GM12878 (cell line): ENCODE measurements at regions not wholly inside any gene's neighbourhood (a gene's known extent, or its start where the extent isn't known, plus 50 kb on each side); places are given as distances from the start of the nearest gene placed in this dataset.

Experiments
- ATAC-seq: fragments of 200-7000 bp; cut with Tn5 transposase; 3 replicates; pipeline ENCODE4 v1.9.1; 2020; ENCODE audit warnings: mild to moderate bottlenecking, moderate library complexity
- BruUV-seq: library from RNA; stranded (reverse); fragments of 400-500 nt; replicated peaks from 2 replicates; lab custom pipeline; 2021; lab: Mats Ljungman, UMichigan
- CTCF ChIA-PET: fragments of 300-600 bp; sonication (Branson Sonifier 250); formaldehyde crosslinking; extraction: SDS; loops from one replicate; lab custom pipeline; 2021; ENCODE audit warnings: inconsistent platforms; lab: Yijun Ruan, JAX
- POLR2A ChIA-PET: fragments of 350-600 bp; formaldehyde crosslinking; extraction: SDS; loops from one replicate; lab custom pipeline; 2021; ENCODE audit warnings: inconsistent platforms; lab: Charles Lee
- RAD21 ChIA-PET: fragments of 300-600 bp; sonication (Branson Sonifier 250); formaldehyde crosslinking; loops from one replicate; lab custom pipeline; 2023; ENCODE audit warnings: antibody characterized with exemption; ENCODE audit not compliant: unreplicated experiment; lab: Charles Lee
- SMC1A ChIA-PET: fragments of 300-600 bp; sonication (Branson Sonifier 250); formaldehyde crosslinking; loops from one replicate; lab custom pipeline; 2023; ENCODE audit not compliant: unreplicated experiment, uncharacterized antibody; lab: Charles Lee
- DNase-seq: peaks from one replicate; pipeline ENCODE4 v3.0.0-alpha.2; 2011; ENCODE audit warnings: low read depth, low spot score
- FAIRE-seq: peaks from 3 replicates; lab custom pipeline; 2011; peaks lifted over from hg19 to GRCh38; lab: Jason Lieb, UNC
- H2AFZ ChIP-seq: 2 replicates; pipeline ENCODE4 v1.6.0; 2011; ENCODE audit warnings: low read depth, low read length, control low read depth; ENCODE audit not compliant: control insufficient read depth
- H3K27ac ChIP-seq: 2 replicates; pipeline ENCODE4 v1.5.1; 2011; ENCODE audit warnings: control low read depth; ENCODE audit not compliant: control insufficient read depth, insufficient read depth
- H3K27me3 ChIP-seq, 2 experiments: replicated peaks in 1 of 2; 2 replicates each; pipeline versions ENCODE4 v1.6.0 to v1.6.1; 2011; ENCODE audit warnings: low read length in 1 of 2; ENCODE audit not compliant: control insufficient read depth in 2 of 2, insufficient read depth in 2 of 2
- H3K36me3 ChIP-seq, 2 experiments: 2 replicates each; pipeline ENCODE4 v1.5.1; 2011; ENCODE audit warnings: low read length in 1 of 2; ENCODE audit not compliant: control insufficient read depth in 2 of 2, insufficient read depth in 2 of 2
- H3K4me1 ChIP-seq: 2 replicates; pipeline ENCODE4 v1.6.1; 2011; ENCODE audit warnings: mild to moderate bottlenecking, low read length, moderate library complexity, mixed read lengths; ENCODE audit not compliant: control insufficient read depth, insufficient read depth
- H3K4me2 ChIP-seq: 2 replicates; pipeline ENCODE4 v1.6.0; 2011; ENCODE audit warnings: control low read depth; ENCODE audit not compliant: control insufficient read depth, insufficient read depth
- H3K4me3 ChIP-seq: fragments of 200-600 bp; sonication (generic); 2 replicates; pipeline ENCODE4 v1.5.1; 2016
- H3K79me2 ChIP-seq: 2 replicates; pipeline ENCODE4 v1.6.0; 2011; ENCODE audit warnings: low read length; ENCODE audit not compliant: control insufficient read depth, insufficient read depth
- H3K9ac ChIP-seq: 2 replicates; pipeline ENCODE4 v1.8.0; 2011; ENCODE audit warnings: low read length, control low read depth, mixed read lengths; ENCODE audit not compliant: control insufficient read depth, insufficient read depth
- H3K9me3 ChIP-seq: replicated peaks from 3 replicates; pipeline ENCODE4 v1.5.1; 2011; ENCODE audit warnings: mild to moderate bottlenecking, low read length; ENCODE audit not compliant: control insufficient read depth, insufficient read depth
- H4K20me1 ChIP-seq: 2 replicates; pipeline ENCODE4 v1.6.0; 2011; ENCODE audit not compliant: control insufficient read depth, insufficient read depth
- CBX5 ChIP-seq: sonication (generic); IDR thresholded peaks from 2 replicates; pipeline ENCODE4 v1.6.1; 2016; ENCODE audit warnings: low read depth, moderate library complexity, mild to moderate bottlenecking, inconsistent platforms
- EED ChIP-seq: sonication (generic); IDR thresholded peaks from 2 replicates; pipeline ENCODE4 v1.6.1; 2016; ENCODE audit warnings: antibody characterized with exemption, low read depth
- HDAC2 ChIP-seq: fragments of 200-600 bp; sonication (generic); IDR thresholded peaks from 2 replicates; pipeline ENCODE4 v1.6.1; 2017
- KDM1A ChIP-seq: fragments of 200-600 bp; sonication (generic); IDR thresholded peaks from 2 replicates; pipeline ENCODE4 v1.6.1; 2016; ENCODE audit warnings: borderline replicate concordance
- NR2F1 ChIP-seq: fragments of 450-650 bp; conservative IDR thresholded peaks from 2 replicates; pipeline ENCODE4 v1.6.1; 2017; ENCODE audit warnings: mild to moderate bottlenecking
- NRF1 ChIP-seq: conservative IDR thresholded peaks from 2 replicates; pipeline ENCODE4 v1.6.1; 2011; ENCODE audit warnings: mild to moderate bottlenecking, low read depth, low read length, improper control_type of control experiment
- PAX5 ChIP-seq: IDR thresholded peaks from 2 replicates; pipeline ENCODE4 v1.6.1; 2011; ENCODE audit warnings: low read depth, low read length, borderline replicate concordance
- SMARCA5 ChIP-seq: fragments of 450-650 bp; IDR thresholded peaks from 2 replicates; pipeline ENCODE4 v1.6.1; 2017; ENCODE audit warnings: mild to moderate bottlenecking
- SP1 ChIP-seq: IDR thresholded peaks from one replicate; pipeline ENCODE4 v1.6.1; 2011; ENCODE audit warnings: low read depth, low read length
- SUPT20H ChIP-seq: IDR thresholded peaks from 2 replicates; pipeline ENCODE4 v1.6.1; 2011; ENCODE audit warnings: low read depth, mild to moderate bottlenecking, low read length, moderate library complexity, borderline replicate concordance; ENCODE audit not compliant: control insufficient read depth
- USF2 ChIP-seq: IDR thresholded peaks from 2 replicates; pipeline ENCODE4 v1.6.1; 2011; ENCODE audit warnings: low read depth, low read length, improper control_type of control experiment, borderline replicate concordance
- ZNF622 ChIP-seq: fragments of 450-650 bp; IDR thresholded peaks from 2 replicates; pipeline ENCODE4 v1.6.1; 2017; ENCODE audit warnings: mild to moderate bottlenecking, inconsistent platforms
- ZNF687 ChIP-seq: fragments of 450-650 bp; IDR thresholded peaks from 2 replicates; pipeline ENCODE4 v1.6.1; 2017; ENCODE audit warnings: mild to moderate bottlenecking, moderate library complexity
- WGBS: methylation state at CpG from one replicate; pipeline ENCODE4 v1.1.6; 2016; ENCODE audit warnings: low lambda C conversion rate; ENCODE audit not compliant: insufficient replicate concordance, insufficient coverage; ENCODE audit errors: missing lambda C conversion rate; 5-methylcytosine and 5-hydroxymethylcytosine counted together
- in situ Hi-C: fragments of 300-500 bp; cut with MboI; formaldehyde crosslinking; loops from 9 replicates; pipeline ENCODE4 v1.14.3; 2018; ENCODE audit warnings: mixed read lengths
- intact Hi-C: fragments of 100-400 bp; cut with micrococcal nuclease; formaldehyde crosslinking; loops from one replicate; pipeline ENCODE4 v1.14.2; 2022; ENCODE audit not compliant: unreplicated experiment
- TF ChIP-seq, protein P1 (sequence below): IDR thresholded peaks from 2 replicates; pipeline ENCODE4 v1.6.1; 2011; ENCODE audit warnings: borderline replicate concordance, low read depth, mild to moderate bottlenecking, moderate library complexity, mixed read lengths, low read length; ENCODE audit not compliant: insufficient read depth; ENCODE audit errors: extremely low read length

DNA sequence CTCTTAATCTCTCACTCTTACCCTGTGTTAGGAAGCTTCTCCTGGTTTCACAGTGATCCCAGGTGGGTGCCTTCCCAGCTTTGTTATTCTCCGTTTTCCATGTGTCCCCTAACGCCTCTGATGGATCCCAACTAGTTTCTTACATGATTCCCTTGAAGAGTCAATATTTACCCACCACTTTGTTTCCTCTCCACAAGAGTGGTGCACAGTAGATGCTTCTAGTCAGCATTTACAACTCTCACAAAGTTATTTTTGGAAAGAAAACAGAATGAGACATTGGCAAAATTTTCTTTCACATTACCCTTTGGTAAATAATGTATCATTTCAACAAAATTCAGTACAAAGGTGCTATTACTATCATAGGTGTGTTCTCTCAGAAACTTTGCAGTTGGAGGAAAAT lies 1611.1 kb upstream of the ZEB2 start:
- no TSS peak for BruUV-seq
- Histone ChIP-seq H3K9me3 (no peaks in the 10 kb centered on the region), H3K9ac (no peak overlapping the region), H3K4me1 (no peaks in the 10 kb centered on the region), H3K27me3 (no peaks in the 10 kb centered on the region), H3K4me3 (no peak overlapping the region), H3K36me3 (no peaks in the 10 kb centered on the region), H2AFZ (no peak overlapping the region), H4K20me1 (no peaks in the 10 kb centered on the region), H3K27ac (no peak overlapping the region), H3K79me2 (no peaks in the 10 kb centered on the region), H3K4me2 (no peak overlapping the region)
- no peak for FAIRE-seq
- TF ChIP-seq KDM1A: no peak
- TF ChIP-seq SMARCA5: no peak
- no peak for TF ChIP-seq PAX5
- TF ChIP-seq NR2F1: no peak
- TF ChIP-seq HDAC2: no peak
- no peak for TF ChIP-seq SP1
- TF ChIP-seq NRF1: no peak
- TF ChIP-seq CBX5: no peak
- no peak for TF ChIP-seq USF2
- TF ChIP-seq SUPT20H: no peak
- in situ Hi-C loops (no loop called here), intact Hi-C loops (no loop called here)
- no peak for DNase-seq
- no peak for ATAC-seq
- WGBS: 0% methylated on average over 2 of the region's 2 CpGs
- ChIA-PET POLR2A (no interaction called here), CTCF (no interaction called here), RAD21 (no interaction called here), SMC1A (no interaction called here)

DNA sequence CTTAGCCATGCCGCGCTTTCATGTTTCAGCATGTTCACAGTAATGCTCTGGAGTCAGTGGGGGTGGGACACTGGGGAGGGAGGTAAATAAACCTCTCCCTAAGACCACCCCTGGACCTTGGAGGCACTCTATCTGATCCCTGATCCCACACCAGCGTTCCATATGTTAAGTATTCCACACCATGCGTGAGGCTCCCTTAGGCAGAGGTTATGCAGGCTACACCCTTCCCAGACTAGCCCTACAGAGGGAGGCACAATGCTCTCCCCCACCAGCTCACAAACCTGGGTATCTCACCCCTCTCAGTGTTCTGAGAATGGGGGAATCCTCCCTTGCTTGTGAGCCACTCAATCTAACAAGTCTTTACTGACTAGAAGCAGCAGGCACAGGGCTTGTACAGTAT lies 1610.4 kb upstream of the ZEB2 start:
- ATAC-seq: no peak
- no peaks in the 10 kb centered on the region for H3K79me2 ChIP-seq
- no peak for DNase-seq
- no peaks in the 10 kb centered on the region for H3K27me3 ChIP-seq
- intact Hi-C loops: no loop called here
- H3K9ac ChIP-seq: no peak overlapping the region
- H3K4me2 ChIP-seq: no peak overlapping the region
- no peaks in the 10 kb centered on the region for H3K4me1 ChIP-seq
- in situ Hi-C loops: no loop called here
- no peak overlapping the region for H2AFZ ChIP-seq
- ChIA-PET SMC1A (no interaction called here), POLR2A (no interaction called here), CTCF (no interaction called here), RAD21 (no interaction called here)
- no peaks in the 10 kb centered on the region for H3K36me3 ChIP-seq
- H3K27ac ChIP-seq: no peak overlapping the region
- FAIRE-seq: no peak
- no peaks in the 10 kb centered on the region for H4K20me1 ChIP-seq
- no peaks in the 10 kb centered on the region for H3K9me3 ChIP-seq
- BruUV-seq: no TSS peak
- no peak overlapping the region for H3K4me3 ChIP-seq
- WGBS: 56% methylated on average over 4 of the region's 4 CpGs
- TF ChIP-seq ZNF622 (no peak), ZNF687 (no peak), EED (no peak)
- TF ChIP-seq, protein P1, sequence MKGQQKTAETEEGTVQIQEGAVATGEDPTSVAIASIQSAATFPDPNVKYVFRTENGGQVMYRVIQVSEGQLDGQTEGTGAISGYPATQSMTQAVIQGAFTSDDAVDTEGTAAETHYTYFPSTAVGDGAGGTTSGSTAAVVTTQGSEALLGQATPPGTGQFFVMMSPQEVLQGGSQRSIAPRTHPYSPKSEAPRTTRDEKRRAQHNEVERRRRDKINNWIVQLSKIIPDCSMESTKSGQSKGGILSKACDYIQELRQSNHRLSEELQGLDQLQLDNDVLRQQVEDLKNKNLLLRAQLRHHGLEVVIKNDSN: no peak
